22Rv1 (cell line): ENCODE measurements at regions not wholly inside any gene's neighbourhood (a gene's known extent, or its start where the extent isn't known, plus 50 kb on each side); places are given as distances from the start of the nearest gene placed in this dataset.

Experiments
- CTCF ChIP-seq: fragments of 450-650 bp; IDR thresholded peaks from 2 replicates; pipeline ENCODE4 v1.5.1; 2017; ENCODE audit warnings: mild to moderate bottlenecking
- ZFX ChIP-seq: fragments of 450-650 bp; IDR thresholded peaks from 2 replicates; pipeline ENCODE4 v1.6.1; 2017; ENCODE audit warnings: antibody characterized with exemption, borderline replicate concordance

GRCh38 chr12:98374007-98374406 lies 141.4 kb upstream of the TMPO start:
- TF ChIP-seq ZFX (no peak), CTCF (no peak)
